Left ventricle myocardium inferior (tissue), 1 donor: ENCODE measurements at regions not wholly inside any gene's neighbourhood (a gene's known extent, or its start where the extent isn't known, plus 50 kb on each side); places are given as distances from the start of the nearest gene placed in this dataset.

ENCODE experiments used
- DNase-seq: peaks from one replicate; pipeline ENCODE4 v3.0.0-alpha.2; 2020
- H3K27ac ChIP-seq: fragments of 200-600 bp; replicated peaks from 2 replicates; pipeline ENCODE4 v1.8.0; 2021
- H3K27me3 ChIP-seq: fragments of 200-600 bp; 2 replicates; pipeline ENCODE4 v1.8.0; 2021; ENCODE audit warnings: low read depth
- H3K36me3 ChIP-seq: fragments of 200-600 bp; 2 replicates; pipeline ENCODE4 v1.8.0; 2021
- H3K4me1 ChIP-seq: fragments of 200-600 bp; 2 replicates; pipeline ENCODE4 v1.8.0; 2021
- H3K4me3 ChIP-seq: fragments of 200-600 bp; 2 replicates; pipeline ENCODE4 v1.8.0; 2021; ENCODE audit warnings: mild to moderate bottlenecking, moderate library complexity
- H3K9me3 ChIP-seq: fragments of 200-600 bp; replicated peaks from 2 replicates; pipeline ENCODE4 v1.8.0; 2021
- intact Hi-C: fragments of 100-400 bp; cut with micrococcal nuclease; formaldehyde crosslinking; loops from one replicate; pipeline ENCODE4 v1.11.0; 2022
- TF ChIP-seq, protein P1 (sequence below): fragments of 200-600 bp; IDR thresholded peaks from 2 replicates; pipeline ENCODE4 v1.8.0; 2021; ENCODE audit warnings: antibody characterized with exemption, mild to moderate bottlenecking, borderline replicate concordance
- donor health status: DM: no; HTN: yes; CAD: no; lungs with severe emphysema.

DNA sequence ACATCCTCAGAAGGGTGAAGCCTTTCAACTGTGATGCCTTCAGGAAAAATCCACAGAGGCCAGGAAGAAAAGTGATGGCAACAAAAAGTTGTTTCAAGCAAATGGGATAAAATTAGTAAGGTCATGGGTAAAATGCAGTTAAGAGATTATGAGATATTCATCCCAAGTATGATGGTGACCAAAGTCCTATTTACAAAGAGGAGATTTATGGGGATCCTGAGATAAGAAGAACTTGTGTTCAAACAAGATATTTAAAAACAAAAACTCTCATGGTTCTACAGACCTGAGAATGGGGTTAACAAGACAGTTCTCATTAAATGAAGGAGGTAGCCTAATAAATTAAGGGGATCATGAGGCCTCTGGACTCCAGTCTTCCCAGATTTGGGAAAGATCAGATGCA, 184.4 kb downstream of the FCRL5 start:
- TF ChIP-seq, protein P1, sequence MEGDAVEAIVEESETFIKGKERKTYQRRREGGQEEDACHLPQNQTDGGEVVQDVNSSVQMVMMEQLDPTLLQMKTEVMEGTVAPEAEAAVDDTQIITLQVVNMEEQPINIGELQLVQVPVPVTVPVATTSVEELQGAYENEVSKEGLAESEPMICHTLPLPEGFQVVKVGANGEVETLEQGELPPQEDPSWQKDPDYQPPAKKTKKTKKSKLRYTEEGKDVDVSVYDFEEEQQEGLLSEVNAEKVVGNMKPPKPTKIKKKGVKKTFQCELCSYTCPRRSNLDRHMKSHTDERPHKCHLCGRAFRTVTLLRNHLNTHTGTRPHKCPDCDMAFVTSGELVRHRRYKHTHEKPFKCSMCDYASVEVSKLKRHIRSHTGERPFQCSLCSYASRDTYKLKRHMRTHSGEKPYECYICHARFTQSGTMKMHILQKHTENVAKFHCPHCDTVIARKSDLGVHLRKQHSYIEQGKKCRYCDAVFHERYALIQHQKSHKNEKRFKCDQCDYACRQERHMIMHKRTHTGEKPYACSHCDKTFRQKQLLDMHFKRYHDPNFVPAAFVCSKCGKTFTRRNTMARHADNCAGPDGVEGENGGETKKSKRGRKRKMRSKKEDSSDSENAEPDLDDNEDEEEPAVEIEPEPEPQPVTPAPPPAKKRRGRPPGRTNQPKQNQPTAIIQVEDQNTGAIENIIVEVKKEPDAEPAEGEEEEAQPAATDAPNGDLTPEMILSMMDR, result no peak
- no peak for DNase-seq
- no peak overlapping the region for H3K27ac ChIP-seq
- no peaks in the 10 kb centered on the region for H3K36me3 ChIP-seq
- H3K4me3 ChIP-seq, result no peak overlapping the region
- H3K27me3 ChIP-seq, result peaks cover 25% of the 10 kb centered on the region
- H3K9me3 ChIP-seq, result no peaks in the 10 kb centered on the region
- H3K4me1 ChIP-seq, result no peaks in the 10 kb centered on the region
- intact Hi-C loops, result no loop called here

- Histone ChIP-seq H3K4me1 (no peaks in the 10 kb centered on the region), H3K9me3 (no peaks in the 10 kb centered on the region), H3K27me3 (peaks cover 24% of the 10 kb centered on the region), H3K36me3 (no peaks in the 10 kb centered on the region), H3K4me3 (no peak overlapping the region), H3K27ac (no peak overlapping the region)
- DNase-seq, result no peak
- intact Hi-C loops, result no loop called here
- TF ChIP-seq, protein P1, result no peak
Observed at GRCh38 chr1:157367091-157367739, 185.1 kb downstream of the FCRL5 start.

- no peak overlapping the region for H3K4me3 ChIP-seq
- no peaks in the 10 kb centered on the region for H3K9me3 ChIP-seq
- DNase-seq, result no peak
- TF ChIP-seq, protein P1, result no peak
- intact Hi-C loops, result no loop called here
- H3K27ac ChIP-seq, result no peak overlapping the region
- H3K27me3 ChIP-seq, result peaks cover 19% of the 10 kb centered on the region
- no peaks in the 10 kb centered on the region for H3K4me1 ChIP-seq
- H3K36me3 ChIP-seq, result no peaks in the 10 kb centered on the region
Observed at GRCh38 chr1:157364612-157365011, 187.7 kb downstream of the FCRL5 start.

- H3K4me3 ChIP-seq, result no peak overlapping the region
- intact Hi-C loops, result no loop called here
Observed at GRCh38 chr1:157363660-157364140, 188.6 kb downstream of the FCRL5 start.

GRCh38 chr1:157360023-157360390, 192.3 kb downstream of the FCRL5 start:
- Histone ChIP-seq H3K4me1 (peaks cover 10% of the 10 kb centered on the region), H3K4me3 (no peak overlapping the region), H3K9me3 (no peaks in the 10 kb centered on the region), H3K36me3 (no peaks in the 10 kb centered on the region), H3K27me3 (no peaks in the 10 kb centered on the region), H3K27ac (no peak overlapping the region)
- intact Hi-C loops, result no loop called here
- TF ChIP-seq, protein P1, result no peak
- DNase-seq, result no peak

More at GRCh38 chr1:157363660-157364140, 188.6 kb downstream of the FCRL5 start:
- Histone ChIP-seq H3K36me3 (no peaks in the 10 kb centered on the region), H3K9me3 (no peaks in the 10 kb centered on the region), H3K4me1 (no peaks in the 10 kb centered on the region), H3K27ac (no peak overlapping the region), H3K27me3 (peaks cover 19% of the 10 kb centered on the region)
- DNase-seq, result no peak
- TF ChIP-seq, protein P1, result peak; percentile 53
